ENCODE measurements at regions not wholly inside any gene's neighbourhood (a gene's known extent, or its start where the extent isn't known, plus 50 kb on each side); places are given as distances from the start of the nearest gene placed in this dataset.

GRCh38 chr6:6503191-6503590, 85.3 kb upstream of the LY86 start:
- TF ChIP-seq POLR2A (IDR thresholded peaks at IDR 0.05) (no peak), CTCF (IDR thresholded peaks at IDR 0.05) (no peak), POLR2AphosphoS5 (IDR thresholded peaks at IDR 0.05) (no peak)
